Ascending aorta (tissue), 2 donors: ENCODE measurements at regions not wholly inside any gene's neighbourhood (a gene's known extent, or its start where the extent isn't known, plus 50 kb on each side); places are given as distances from the start of the nearest gene placed in this dataset.
"Not testable (repeated sequence)": the region's sequence is repeated elsewhere in the genome, so short reads cannot be mapped to it uniquely, and the experiment has no call there.

Experiments
- DNase-seq, 2 donors: peaks; one replicate each; pipeline ENCODE4 v3.0.0-alpha.2; 2019; ENCODE audit warnings: low spot score in 2 of 2
- H3K27ac ChIP-seq, 2 donors: fragments of 200-600 bp; sonication (generic); one replicate each; pipeline ENCODE4 v1.5.1; 2016 to 2017; ENCODE audit warnings: mild to moderate bottlenecking in 1 of 2
- H3K27me3 ChIP-seq: fragments of 200-600 bp; sonication (generic); one replicate; pipeline ENCODE4 v1.5.1; 2017
- H3K36me3 ChIP-seq, 2 donors: fragments of 200-600 bp; sonication (generic); one replicate each; pipeline ENCODE4 v1.5.1; 2016
- H3K4me1 ChIP-seq, 2 donors: fragments of 200-600 bp; sonication (generic); one replicate each; pipeline ENCODE4 v1.5.1; 2016 to 2017; ENCODE audit warnings: mild to moderate bottlenecking in 1 of 2
- H3K4me3 ChIP-seq, 2 donors: fragments of 200-600 bp; sonication (generic); one replicate each; pipeline ENCODE4 v1.5.1; 2016 to 2017; ENCODE audit warnings: mild to moderate bottlenecking in 1 of 2
- H3K9me3 ChIP-seq, 2 donors: fragments of 200-600 bp; sonication (generic); one replicate each; pipeline ENCODE4 v1.5.1; 2016
- intact Hi-C: fragments of 100-400 bp; cut with DNase I; formaldehyde crosslinking; loops from one replicate; pipeline ENCODE4 v1.15.1; 2023
- TF ChIP-seq, protein P1 (sequence below), 3 experiments: fragments of 200-600 bp in 2 of 3; fragments of 450-650 bp in 1 of 3; sonication (generic) in 2 of 3; IDR thresholded peaks; one replicate each; pipeline ENCODE4 v1.5.1; 2016 to 2019; ENCODE audit warnings: antibody characterized with exemption in 3 of 3, mild to moderate bottlenecking in 1 of 3, moderate library complexity in 1 of 3

DNA sequence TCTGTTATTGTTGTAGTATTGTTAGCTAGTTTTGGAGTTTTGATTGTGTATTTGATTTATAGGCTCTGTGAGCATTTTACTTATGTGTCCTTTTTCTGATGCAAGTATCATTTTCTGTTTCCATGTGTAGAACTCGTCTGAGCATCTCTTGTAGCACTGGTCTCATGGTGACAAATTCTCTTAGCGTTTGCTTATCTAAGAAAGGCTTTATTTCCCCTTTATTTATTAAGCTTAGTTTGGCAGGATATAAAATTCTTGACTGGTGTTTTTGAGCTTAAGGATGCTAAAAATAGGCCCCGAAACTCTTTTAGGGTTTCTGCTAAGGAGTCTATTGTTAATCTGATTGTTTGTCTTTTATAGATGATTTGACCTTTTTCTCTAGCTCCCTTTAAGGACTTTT, 57.6 kb upstream of the THUMPD2 start:
- DNase-seq: no peak
- TF ChIP-seq, protein P1, sequence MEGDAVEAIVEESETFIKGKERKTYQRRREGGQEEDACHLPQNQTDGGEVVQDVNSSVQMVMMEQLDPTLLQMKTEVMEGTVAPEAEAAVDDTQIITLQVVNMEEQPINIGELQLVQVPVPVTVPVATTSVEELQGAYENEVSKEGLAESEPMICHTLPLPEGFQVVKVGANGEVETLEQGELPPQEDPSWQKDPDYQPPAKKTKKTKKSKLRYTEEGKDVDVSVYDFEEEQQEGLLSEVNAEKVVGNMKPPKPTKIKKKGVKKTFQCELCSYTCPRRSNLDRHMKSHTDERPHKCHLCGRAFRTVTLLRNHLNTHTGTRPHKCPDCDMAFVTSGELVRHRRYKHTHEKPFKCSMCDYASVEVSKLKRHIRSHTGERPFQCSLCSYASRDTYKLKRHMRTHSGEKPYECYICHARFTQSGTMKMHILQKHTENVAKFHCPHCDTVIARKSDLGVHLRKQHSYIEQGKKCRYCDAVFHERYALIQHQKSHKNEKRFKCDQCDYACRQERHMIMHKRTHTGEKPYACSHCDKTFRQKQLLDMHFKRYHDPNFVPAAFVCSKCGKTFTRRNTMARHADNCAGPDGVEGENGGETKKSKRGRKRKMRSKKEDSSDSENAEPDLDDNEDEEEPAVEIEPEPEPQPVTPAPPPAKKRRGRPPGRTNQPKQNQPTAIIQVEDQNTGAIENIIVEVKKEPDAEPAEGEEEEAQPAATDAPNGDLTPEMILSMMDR (IDR thresholded peaks at IDR 0.05): no peak
- intact Hi-C loops: no loop called here

DNA sequence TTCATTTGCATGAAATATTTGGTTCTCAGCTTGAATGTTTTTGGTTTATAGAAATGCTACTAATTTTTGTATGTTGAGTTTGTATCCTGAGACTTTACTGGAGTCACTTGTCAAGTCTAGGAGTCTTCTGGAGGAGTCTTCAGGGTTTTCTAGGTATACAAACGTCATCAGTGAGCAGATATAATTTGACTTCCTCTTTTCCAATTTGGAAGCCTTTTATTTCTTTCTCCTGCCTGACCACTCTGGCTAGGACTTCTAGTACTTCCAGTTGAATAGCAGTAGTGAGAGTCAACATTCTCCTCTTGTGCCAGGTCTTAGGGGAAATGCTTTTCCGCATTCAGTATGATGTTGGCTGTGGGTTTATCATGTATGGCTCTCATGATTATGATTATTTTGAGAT, 55.4 kb upstream of the THUMPD2 start:
- no peaks in the 10 kb centered on the region for H3K36me3 ChIP-seq
- H3K27ac ChIP-seq: no peak overlapping the region
- intact Hi-C loops: no loop called here
- no peaks in the 10 kb centered on the region for H3K27me3 ChIP-seq
- peaks cover 7 to 19% of the 10 kb centered on the region in 2 donors for H3K9me3 ChIP-seq
- no peaks in the 10 kb centered on the region for H3K4me1 ChIP-seq
- no peak overlapping the region for H3K4me3 ChIP-seq
- TF ChIP-seq, protein P1 (IDR thresholded peaks at IDR 0.05): no peak
- DNase-seq: no peak

More for the DNA sequence above, 57.6 kb upstream of the THUMPD2 start:
- Histone ChIP-seq H3K9me3 (peaks cover 7 to 19% of the 10 kb centered on the region in 2 donors), H3K4me1 (no peaks in the 10 kb centered on the region), H3K27me3 (no peaks in the 10 kb centered on the region), H3K36me3 (no peaks in the 10 kb centered on the region), H3K27ac (no peak overlapping the region), H3K4me3 (no peak overlapping the region)

DNA sequence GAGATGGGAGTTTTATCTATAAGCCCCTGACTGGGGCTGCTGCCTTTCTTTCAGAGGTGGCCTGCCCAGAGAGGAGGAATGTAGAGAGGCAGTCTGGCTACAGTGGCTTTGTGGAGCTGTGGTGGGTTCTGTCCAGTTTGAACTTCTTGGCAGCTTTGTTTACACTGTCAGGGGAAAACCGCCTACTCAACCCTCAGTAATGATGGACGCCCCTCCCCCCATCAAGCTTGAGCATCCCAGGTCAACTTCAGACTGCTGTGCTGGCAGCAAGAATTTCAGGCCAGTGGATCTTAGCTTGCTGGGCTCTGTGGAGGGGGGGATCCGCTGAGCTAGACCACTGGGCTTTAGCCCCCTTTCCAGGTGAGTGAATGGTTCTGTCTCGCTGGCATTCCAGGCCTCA, 51.6 kb upstream of the THUMPD2 start:
- H3K9me3 ChIP-seq, H3K4me1 ChIP-seq, DNase-seq, intact Hi-C loops, H3K27me3 ChIP-seq, H3K36me3 ChIP-seq, H3K4me3 ChIP-seq, H3K27ac ChIP-seq: not testable (repeated sequence)
